ENCODE measurements at regions not wholly inside any gene's neighbourhood (a gene's known extent, or its start where the extent isn't known, plus 50 kb on each side); places are given as distances from the start of the nearest gene placed in this dataset.

DNA sequence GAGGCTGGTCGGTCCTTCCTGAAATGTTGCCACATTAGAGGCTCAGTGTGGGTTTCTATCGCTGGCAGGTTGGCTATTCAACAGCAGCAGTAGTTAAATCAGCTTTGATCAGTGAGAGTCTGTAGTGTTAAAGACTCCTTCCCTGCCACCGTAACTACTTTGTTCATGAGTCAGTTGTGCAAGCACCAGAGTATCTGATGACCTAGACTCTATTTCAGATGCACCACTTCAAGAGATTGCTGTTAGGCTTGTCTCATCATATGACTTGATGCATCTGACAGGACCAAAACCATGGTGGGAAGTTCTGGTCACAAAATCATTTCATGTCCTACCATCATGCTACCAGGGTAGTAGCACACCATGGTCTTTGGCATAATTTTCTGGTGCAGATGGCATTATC lies 482.7 kb upstream of the MPDZ start:
- DNase-seq (ENCODE audit: low spot score) = no peak
- FAIRE-seq = no peak

DNA sequence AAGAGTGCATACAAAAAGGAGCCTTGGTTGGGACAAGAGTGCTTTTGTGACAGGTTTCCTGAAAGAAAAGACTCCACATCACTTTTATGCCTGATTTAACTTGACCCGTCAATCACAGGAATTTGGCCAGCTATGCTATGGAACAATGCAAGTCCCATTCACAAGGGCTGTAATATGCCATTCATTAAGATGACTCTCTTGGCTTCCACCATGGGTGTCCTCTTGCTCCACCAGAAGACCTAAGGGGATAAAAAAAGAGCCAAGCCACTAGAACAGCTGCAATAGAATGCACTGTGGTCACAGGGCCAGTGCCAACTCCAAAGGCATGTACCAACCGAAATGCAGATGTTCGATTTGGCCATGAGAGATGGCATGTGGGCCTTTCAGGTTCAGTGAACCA lies 480.1 kb upstream of the MPDZ start:
- DNase-seq (ENCODE audit: low spot score) = no peak
- no peak for FAIRE-seq

DNA sequence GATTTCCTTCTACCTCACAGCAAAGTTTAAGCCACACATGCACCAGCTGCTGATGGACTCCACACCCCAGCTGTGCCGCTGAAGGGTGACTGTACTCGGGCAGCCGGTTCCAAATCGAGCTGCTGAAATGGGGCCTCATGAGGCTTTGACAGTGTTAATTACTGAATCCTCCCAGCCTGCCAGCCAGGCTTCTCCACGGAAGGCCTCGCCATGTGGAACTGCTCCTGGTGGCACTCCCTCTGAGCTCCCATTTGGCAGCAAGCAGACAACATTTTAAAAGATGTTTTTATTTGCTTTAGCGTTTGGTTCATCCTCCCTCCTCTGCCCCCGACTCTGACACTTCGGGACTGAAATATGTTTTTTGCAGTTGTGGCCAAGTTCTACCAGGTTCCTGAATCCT lies 479.4 kb upstream of the MPDZ start:
- DNase-seq (ENCODE audit: low spot score) (no peak), FAIRE-seq (no peak)

DNA sequence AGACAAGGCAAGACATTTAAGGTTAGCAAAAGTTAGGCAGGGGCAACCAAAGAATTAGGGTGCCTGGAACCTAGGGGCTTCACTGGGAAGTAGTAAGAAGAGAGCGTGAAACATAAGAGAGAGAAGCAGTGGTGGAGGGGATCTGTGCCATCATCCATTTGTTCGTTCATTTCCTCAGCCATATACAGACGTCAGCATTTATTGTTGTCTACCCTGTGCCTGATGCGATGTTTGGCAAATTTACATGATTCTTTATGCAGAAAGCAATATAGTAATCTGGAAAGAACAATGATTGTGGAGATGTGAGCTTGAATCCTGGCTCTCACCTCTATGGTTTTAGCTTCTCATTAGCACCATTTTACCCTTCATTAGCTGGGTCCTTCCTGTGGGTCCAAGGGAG lies 477.5 kb upstream of the MPDZ start:
- FAIRE-seq = no peak
- no peak for DNase-seq (ENCODE audit: low spot score)

DNA sequence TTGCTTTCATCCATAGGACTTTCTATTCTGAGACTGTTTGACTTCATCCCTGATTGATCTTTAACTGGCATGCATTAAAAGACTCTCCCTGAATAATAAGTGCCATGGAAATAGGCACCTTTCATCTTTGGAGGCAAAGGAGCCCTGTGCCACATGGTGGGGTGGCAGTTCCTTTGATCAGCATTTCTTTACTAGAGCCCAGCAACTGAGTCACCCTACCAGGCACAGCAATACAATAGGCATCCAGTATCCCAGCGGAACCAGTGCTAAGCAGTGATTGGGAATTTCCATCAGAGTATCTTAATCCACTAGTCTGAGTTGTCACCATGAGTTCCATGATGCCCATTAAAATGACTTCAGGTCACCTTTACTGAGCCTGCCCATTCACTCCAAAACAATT lies 476.1 kb upstream of the MPDZ start:
- no peak for DNase-seq (ENCODE audit: low spot score)
- FAIRE-seq = no peak

DNA sequence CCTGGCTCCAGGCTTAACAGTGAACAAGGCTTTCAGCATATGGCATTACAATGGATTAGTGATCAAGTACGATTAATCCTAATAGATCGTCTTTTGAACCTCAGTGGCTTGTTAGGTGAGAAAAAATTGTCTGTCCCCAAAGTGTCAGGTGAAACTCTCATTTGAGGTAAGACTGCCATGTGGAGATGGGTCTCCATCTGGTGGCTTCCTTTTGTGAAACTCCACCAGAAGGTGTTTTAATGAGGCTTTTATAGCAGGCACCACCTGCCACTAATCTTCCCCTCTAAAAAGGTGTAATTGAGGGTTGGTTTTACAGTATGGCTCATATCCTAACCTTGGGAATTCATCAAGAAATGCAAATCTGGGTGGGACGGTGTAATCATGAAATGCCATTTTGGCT lies 471.1 kb upstream of the MPDZ start:
- DNase-seq (ENCODE audit: low spot score) = no peak
- FAIRE-seq = no peak

DNA sequence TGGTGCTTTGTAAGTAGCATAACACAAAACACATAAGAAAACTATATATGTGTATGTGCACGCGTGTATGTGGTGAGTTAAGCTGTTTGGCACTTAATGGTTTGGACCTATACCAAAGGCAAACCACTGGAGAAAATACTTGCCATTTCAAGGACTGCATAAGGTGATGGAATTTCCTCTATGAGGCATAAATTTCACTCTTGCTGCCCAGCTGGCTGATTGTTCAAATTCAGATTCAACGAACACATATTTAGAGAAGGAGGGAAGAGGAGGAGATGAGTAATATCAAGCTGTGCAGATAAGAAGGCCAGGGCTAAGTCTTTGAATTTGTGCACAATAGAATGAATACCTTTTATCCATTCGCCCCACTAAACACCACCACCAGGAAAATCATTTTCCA lies 470.6 kb upstream of the MPDZ start:
- peak; percentile 53 for DNase-seq (ENCODE audit: low spot score)
- no peak for FAIRE-seq

DNA sequence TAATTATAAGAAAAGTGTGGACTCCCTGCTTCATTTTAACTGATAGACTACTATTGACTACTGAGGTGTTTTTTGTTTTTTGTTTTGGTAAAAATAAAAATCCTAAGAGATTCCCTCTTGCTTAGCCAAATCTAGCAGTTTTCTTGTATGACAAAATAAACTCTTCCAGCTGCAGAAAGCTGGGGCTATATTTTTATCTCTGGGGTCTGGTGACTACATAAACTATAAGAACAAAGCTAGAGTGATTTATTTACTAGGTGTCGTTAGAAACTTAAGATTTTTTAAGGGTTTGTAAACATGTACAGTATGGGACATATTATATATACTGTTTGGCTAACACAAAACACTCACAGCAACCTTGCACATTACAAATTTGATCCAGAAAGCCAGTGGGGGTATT lies 467.4 kb upstream of the MPDZ start:
- FAIRE-seq (no peak), DNase-seq (ENCODE audit: low spot score) (no peak)

DNA sequence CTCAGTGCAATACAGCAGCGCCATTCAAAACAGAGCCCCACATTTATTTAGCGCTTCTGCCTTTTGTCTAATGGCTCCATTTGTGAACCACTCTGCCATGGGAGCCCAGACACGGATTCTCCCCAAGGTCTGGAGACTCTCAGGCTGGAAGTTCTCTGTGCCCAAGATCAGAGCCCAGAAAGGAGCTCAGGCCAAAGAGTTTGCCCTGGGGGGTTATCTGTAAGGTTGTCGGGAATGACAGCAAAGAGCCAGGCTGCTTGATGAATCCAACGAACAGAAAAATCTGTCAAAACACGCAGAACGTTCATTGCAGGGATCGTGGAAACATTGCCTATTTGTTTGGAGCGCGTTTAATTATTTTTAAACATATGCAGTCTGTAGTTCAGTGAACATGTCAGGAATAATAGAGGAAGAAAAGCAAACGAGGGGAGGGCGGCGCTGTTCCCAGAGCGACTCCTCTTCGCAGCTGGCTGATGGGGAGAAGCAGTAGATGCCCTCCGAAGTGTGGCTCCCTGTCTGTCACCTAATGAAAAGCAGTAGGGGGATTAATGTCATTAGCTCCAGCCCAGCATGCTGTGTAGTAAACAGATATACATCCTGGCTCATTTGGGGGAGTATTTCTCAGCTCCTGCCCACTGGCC lies 464.9 kb upstream of the MPDZ start:
- DNase-seq (ENCODE audit: low spot score) (no peak), FAIRE-seq (no peak)

DNA sequence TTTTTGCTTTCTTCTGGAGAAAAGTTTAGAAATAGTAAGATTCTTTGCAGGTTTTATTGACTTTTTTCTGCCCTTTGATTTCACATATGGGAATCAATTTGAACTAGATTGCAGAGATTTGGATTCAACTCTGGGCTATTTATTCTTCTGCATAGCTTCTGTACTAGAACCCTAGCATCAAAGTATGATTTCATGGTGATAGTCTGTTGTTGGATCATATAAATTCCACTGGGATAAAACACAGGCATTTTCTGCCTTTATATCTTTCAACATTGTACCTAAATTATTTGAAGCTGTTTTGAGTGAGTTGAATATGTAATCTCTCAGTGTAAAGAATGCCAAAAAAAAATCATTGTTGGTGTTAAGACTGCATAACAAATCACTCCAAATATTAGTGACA lies 458.4 kb upstream of the MPDZ start:
- FAIRE-seq = no peak
- DNase-seq (ENCODE audit: low spot score) = no peak

DNA sequence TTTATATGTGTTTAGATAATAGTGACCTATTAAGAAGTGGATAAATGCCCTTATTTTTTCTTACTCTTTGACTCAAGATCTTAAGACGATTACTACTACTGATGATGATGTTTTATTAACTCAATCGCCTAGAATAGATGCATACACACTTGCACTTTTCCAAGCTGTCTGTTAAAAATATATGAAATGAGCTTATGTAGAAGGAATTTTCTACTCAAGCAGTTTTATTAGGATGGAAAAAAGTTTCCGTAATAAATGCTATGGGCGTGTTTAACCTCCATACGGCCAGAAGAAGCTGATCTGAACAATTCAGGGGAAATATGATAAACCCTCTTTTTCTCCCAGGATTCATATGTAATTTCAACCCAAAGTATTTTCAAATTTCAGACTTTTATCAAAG lies 455.7 kb upstream of the MPDZ start:
- FAIRE-seq (no peak), DNase-seq (ENCODE audit: low spot score) (no peak)

DNA sequence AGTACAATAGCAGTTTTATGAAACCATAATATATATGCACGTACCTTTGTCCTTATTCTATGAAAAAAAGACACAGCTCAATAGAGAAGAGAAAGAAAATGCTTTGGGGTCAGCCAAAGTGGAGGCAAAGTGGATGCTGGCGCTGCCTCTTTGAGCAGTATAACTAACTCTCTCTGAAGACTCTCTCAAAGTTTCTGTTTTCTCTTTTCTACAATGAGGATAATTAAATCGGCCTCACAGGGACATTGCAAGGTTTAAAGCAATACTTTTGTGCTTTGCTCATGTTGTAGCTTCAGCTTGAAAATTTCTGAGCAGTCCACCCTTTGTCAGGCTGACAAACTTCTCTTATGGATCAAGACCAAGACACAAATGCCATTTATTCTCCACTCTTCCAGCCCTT lies 455.1 kb upstream of the MPDZ start:
- DNase-seq (ENCODE audit: low spot score) (no peak), FAIRE-seq (no peak)

DNA sequence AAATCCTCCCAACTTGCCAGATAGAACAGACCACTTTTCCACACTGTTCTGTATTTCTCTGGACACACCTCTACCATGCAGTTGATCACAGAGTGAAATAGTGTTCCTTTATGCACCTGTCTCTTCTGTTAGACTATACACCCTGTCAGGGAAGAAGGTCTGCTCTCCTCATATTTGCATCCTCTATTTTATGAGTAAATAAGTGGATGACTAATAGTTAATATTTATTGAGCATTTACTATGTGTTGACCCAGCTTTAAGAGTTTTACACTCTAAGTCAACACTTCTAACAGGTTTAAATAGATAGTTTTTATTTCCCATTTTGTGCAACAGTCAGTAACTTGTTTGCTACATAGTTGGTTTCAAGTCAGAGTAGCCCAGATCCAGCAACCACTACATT lies 452.8 kb upstream of the MPDZ start:
- FAIRE-seq = no peak

DNA sequence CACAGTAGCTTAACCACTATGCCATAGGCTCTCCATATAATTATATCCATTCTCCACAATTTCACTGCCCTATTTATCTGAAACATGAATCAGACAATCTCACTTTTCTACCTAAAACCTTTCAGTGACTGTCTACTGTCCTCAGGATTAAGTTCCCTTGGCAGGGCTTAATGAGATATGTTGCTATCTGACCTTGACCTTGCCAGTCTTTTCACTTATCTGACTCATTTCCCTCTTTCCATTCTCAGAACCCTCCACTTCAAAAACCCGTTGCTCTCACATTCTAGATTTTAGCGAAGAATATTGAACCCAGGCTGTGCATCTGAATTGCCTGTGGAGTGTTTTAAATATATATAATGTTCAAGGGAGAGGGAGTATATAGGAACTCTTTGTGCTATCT lies 452.1 kb upstream of the MPDZ start:
- DNase-seq (ENCODE audit: low spot score) = no peak
- no peak for FAIRE-seq

More for the DNA sequence above, 452.8 kb upstream of the MPDZ start:
- DNase-seq (ENCODE audit: low spot score) = no peak

DNA sequence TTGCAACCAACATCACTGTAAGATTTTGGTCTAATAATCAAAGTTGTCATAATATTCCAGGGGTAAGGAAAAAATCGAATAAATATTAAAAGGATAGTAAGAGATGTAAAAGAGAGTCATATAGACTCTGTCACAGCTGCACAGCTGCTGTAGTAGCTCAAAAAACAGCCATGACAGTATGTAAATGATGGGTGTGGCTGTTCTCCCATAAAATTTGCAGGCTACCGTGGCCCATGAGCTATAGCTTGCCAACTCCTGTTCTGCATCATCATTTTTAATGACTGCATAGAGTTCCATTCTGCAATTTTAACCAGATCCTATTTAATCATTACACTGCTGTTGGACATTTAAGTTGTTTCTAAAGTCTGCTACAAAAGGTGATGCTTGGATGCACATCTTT lies 450.5 kb upstream of the MPDZ start:
- DNase-seq (ENCODE audit: low spot score) = no peak
- no peak for FAIRE-seq

DNA sequence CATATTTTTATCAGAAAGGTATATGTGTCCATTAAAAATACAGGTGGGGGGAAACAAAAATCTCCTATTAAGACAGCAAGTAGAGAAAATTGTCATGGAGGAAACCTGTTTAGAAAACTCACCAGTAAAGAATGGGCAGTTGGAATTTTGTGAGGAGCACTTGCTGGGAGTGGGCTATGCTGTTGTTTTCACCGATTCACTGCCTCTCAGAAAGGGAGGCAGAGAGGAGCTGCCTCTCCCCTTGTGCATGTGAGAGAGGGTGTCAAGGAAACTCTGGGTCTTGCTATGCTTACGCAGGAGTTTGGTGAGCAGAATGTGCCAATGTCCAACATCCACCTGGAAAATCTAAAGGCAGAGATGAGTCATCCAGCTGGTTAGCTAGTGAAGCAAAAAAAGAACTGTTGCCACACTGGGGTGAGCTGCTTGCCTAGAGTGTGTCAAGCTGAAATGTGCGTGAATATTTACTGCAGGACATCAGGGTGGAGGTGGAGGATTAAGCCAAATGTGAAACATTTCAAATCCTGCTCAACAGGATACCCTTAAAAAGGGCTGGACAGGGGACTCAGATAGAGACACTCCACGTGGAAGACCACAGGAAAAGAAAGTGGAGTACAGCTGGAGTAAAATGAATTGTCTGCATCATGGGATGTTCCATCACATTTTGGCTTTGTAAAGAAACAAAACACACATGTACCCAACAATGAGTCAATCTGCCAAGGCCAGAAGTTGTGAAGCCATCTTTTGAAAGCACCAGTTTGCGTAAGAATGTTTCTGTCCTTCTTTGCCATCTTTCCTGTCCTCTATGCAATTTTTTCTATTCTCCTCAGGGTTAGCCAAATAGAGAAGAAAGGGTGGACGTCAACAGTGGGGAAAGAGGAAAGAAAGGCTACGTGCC lies 449.7 kb upstream of the MPDZ start:
- DNase-seq (ENCODE audit: low spot score) (peak; percentile 47), FAIRE-seq (no peak)

DNA sequence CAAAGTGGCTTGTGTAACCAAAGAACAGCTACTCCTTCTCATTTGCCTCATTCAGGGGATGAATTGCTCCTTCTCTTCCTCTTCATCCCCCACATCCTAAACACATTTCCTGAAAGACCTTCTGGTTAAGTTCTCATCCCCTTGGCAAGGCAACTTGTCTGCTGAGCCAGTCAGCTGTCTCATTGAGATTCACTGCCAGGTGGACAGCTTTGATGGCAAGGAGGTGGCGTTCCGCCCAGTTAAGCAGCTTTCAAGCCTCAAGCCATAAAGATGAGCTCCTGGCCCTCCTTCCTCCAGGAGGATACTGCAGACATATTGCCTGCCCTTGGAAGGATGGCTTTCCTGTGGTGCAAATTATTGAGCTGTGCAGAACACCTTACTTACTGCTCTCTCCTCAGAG lies 448.6 kb upstream of the MPDZ start:
- FAIRE-seq (no peak), DNase-seq (ENCODE audit: low spot score) (no peak)

DNA sequence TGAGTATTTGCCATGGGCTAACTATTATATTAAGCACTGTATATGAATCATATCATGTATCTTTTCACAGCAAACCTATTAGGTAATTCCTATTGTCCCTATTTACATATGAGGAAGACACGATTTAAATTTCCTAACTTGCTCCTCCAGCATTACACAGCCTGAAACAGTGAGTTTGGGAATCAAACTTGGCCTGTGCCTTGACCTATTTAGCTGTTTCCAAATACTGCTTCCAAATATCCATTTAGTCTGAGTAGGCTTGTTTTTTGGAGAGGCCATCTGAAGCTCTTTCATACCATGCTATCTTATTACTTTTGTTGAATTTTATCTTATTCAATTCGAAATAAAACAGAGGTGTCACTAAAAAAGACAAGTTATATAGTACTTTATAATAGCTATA lies 447.3 kb upstream of the MPDZ start:
- FAIRE-seq (no peak), DNase-seq (ENCODE audit: low spot score) (no peak)

DNA sequence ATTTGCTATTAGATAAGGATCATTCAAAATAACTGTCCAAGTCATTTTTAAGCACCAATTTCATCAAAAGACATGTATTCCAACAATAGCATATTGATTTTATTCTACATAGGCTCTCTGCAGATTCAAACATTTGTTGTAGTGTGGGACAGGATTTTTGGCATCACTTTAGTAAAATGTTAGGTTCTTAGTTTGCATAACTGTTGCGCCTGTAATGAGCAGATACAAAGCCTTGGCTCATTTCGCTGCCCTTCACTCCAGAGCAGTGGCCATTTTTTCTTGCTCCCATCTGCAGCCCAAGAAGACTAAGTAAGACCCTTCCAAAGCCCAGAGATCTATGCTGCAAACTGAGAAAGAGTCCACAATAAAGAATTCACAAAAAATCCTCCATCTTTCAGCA lies 446.0 kb upstream of the MPDZ start:
- DNase-seq (ENCODE audit: low spot score) (no peak), FAIRE-seq (no peak)

DNA sequence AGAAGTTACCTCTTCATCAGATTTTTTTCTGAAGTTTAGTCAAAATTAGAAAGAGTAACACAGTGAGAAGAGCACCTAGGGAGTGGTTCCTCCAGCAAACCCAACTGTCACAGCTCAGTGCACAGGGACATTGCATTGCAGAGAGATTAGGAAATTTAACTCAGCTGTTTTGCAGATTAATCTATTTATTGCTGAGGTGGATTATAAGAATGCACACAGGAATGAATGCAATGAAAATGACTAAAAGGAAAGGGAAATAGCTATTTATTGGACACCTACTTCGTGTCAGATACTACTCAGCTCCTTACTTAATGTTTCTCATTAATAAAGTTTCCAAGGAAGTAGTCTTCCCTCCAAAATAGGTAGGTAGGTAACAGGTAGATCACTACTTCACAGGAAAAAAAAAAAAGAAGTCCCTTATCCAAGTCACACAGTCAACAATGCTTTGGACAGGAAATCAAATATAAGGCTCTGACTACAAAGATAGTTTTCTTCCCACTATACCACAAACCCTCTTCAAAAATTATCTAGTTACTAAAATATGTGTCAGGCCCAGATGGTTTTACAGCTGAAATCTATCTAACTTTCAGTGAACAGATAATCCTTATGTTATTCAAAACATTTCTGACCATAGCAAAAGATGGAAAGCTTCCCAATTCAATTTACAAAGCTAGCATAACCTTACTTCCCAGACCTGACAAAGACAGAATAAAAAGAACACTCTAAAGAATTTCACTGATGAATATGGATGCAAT lies 442.2 kb upstream of the MPDZ start:
- no peak for DNase-seq (ENCODE audit: low spot score)
- FAIRE-seq = no peak

DNA sequence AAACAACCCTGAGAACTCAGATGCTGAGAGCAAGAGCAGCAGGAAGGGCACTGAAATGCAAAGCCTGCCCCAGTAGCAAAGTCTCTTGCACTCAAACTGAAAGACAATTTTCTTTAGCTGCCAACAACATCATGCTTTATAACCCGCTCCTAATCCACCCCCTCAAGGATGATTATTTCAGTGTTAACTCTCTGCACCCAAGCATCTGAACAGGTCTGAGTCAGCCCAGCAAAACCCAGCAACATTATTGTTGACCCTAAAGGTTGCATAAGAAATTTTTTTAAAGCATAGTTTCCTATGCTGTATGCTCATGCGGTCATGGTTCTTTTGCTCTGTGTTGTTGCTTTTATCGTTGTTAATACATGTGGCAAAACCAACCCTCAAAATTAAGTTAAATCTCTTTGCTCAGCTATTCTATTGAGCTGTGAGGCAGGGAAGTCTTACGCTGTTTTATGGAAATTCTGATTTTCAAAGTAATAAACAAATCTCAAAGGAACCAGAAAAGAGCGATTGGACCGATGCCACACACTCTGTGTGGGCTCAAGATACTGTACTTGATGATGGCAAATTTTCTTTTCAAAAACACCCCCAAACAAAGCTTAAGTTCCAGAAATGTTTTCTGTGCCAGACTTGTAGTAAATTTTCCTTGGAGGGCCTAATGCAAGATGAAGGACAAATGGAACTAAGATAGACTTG lies 440.6 kb upstream of the MPDZ start:
- FAIRE-seq (no peak), DNase-seq (ENCODE audit: low spot score) (peak; percentile 17)

DNA sequence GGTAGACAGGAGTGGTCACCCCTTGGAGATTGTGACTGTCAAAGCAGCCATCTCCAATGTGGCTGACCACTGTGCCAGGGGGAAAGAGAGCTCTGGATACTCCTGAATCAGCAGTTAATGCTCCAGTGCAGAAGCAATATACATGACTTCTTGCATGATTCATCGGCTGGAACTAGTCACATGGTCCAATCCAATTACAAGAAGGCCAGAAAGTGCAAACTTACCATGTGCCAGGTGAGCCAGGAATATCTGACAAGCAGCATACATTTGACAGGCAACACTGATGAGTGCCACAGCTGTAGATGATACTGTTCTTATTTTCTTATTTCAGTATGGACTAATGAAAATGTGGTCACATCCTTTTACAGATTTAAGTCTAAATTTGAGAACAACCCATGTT lies 440.0 kb upstream of the MPDZ start:
- DNase-seq (ENCODE audit: low spot score) (no peak), FAIRE-seq (no peak)

All from urothelium cell line (cell line).